B cell (primary cell): ENCODE measurements at regions not wholly inside any gene's neighbourhood (a gene's known extent, or its start where the extent isn't known, plus 50 kb on each side); places are given as distances from the start of the nearest gene placed in this dataset.

ENCODE experiments used
- ATAC-seq: fragments of 200-7000 bp; cut with Tn5 transposase; one replicate; pipeline ENCODE4 v1.10.0; 2021; ENCODE audit warnings: low read depth, mild to moderate bottlenecking, moderate number of reproducible peaks, moderate library complexity
- CTCF ChIA-PET: fragments of 350-600 bp; sonication (Branson Sonifier 250); formaldehyde crosslinking; loops from one replicate; lab custom pipeline; 2021; ENCODE audit warnings: antibody characterized with exemption, inconsistent platforms; lab: Charles Lee
- POLR2A ChIA-PET: fragments of 350-600 bp; sonication (Branson Sonifier 250); formaldehyde crosslinking; loops from one replicate; lab custom pipeline; 2021; ENCODE audit warnings: antibody characterized with exemption; lab: Charles Lee
- DNase-seq: peaks from one replicate; pipeline ENCODE4 v3.0.0; 2013
- H2AFZ ChIP-seq: 2 replicates; pipeline ENCODE4 v1.6.1; 2012; ENCODE audit warnings: mild to moderate bottlenecking, low read depth, low read length; ENCODE audit not compliant: insufficient read depth, poor library complexity, severe bottlenecking
- H3K27ac ChIP-seq, 2 donors: 1 replicate in 1 of 2; 2 replicates in 1 of 2; pipeline ENCODE4 v1.5.1; 2012 to 2013; ENCODE audit warnings: low read length in 2 of 2, mild to moderate bottlenecking in 2 of 2, moderate library complexity in 1 of 2
- H3K27me3 ChIP-seq, 4 experiments: fragments of 200-600 bp in 1 of 4; sonication (generic) in 1 of 4; replicated peaks in 1 of 4; 1 replicate in 2 of 4; 2 replicates in 2 of 4; pipeline versions ENCODE4 v1.6.1 to v1.7.0; 2013 to 2016; ENCODE audit warnings: low read length in 3 of 4, mild to moderate bottlenecking in 2 of 4, mixed read lengths in 1 of 4, moderate library complexity in 1 of 4; ENCODE audit not compliant: insufficient read depth in 4 of 4, control insufficient read depth in 3 of 4; ENCODE audit errors: control extremely low read depth in 1 of 4
- H3K36me3 ChIP-seq, 2 experiments: replicated peaks in 1 of 2; 1 replicate in 1 of 2; 2 replicates in 1 of 2; pipeline versions ENCODE4 v1.6.1 to v1.7.1; 2013; ENCODE audit warnings: low read length in 1 of 2; ENCODE audit not compliant: insufficient read depth in 2 of 2, control insufficient read depth in 1 of 2; ENCODE audit errors: control extremely low read depth in 1 of 2, extremely low read depth in 1 of 2
- H3K4me1 ChIP-seq, 2 donors: fragments of 200-600 bp in 1 of 2; sonication (generic) in 1 of 2; 1 replicate in 1 of 2; 2 replicates in 1 of 2; pipeline versions ENCODE4 v1.5.1 to v1.6.1; 2013 to 2017; ENCODE audit warnings: low read length in 2 of 2; ENCODE audit not compliant: control insufficient read depth in 2 of 2, insufficient read depth in 2 of 2
- H3K4me2 ChIP-seq: replicated peaks from 2 replicates; pipeline ENCODE3; 2012; ENCODE audit warnings: mild to moderate bottlenecking, low read depth, low read length; ENCODE audit not compliant: poor library complexity, severe bottlenecking
- H3K4me3 ChIP-seq, 5 experiments: fragments of 200-600 bp in 1 of 5; sonication (generic) in 1 of 5; 1 replicate in 3 of 5; 2 replicates in 2 of 5; pipeline versions ENCODE4 v1.5.1 to v1.7.0; 2011 to 2016; ENCODE audit warnings: low read length in 4 of 5, mild to moderate bottlenecking in 4 of 5, low read depth in 2 of 5, control low read depth in 1 of 5, moderate library complexity in 1 of 5; ENCODE audit not compliant: insufficient read depth in 1 of 5; ENCODE audit errors: control extremely low read depth in 1 of 5, extremely low read depth in 1 of 5
- H3K79me2 ChIP-seq: fragments of 200-600 bp; sonication (generic); one replicate; pipeline ENCODE4 v1.6.0; 2016; ENCODE audit warnings: low read length; ENCODE audit not compliant: control insufficient read depth, insufficient read depth
- H3K9ac ChIP-seq: fragments of 200-600 bp; sonication (generic); 2 replicates; pipeline ENCODE4 v1.6.1; 2017; ENCODE audit warnings: mild to moderate bottlenecking, low read length, moderate library complexity
- H3K9me3 ChIP-seq, 3 donors: one replicate each; pipeline versions ENCODE4 v1.6.1 to v1.7.1; 2013; ENCODE audit warnings: low read length in 2 of 3; ENCODE audit not compliant: control insufficient read depth in 2 of 3, insufficient read depth in 1 of 3; ENCODE audit errors: control extremely low read depth in 1 of 3
- H4K20me1 ChIP-seq: 2 replicates; pipeline ENCODE4 v1.6.0; 2012; ENCODE audit warnings: mild to moderate bottlenecking, low read length; ENCODE audit not compliant: insufficient read depth, control insufficient read depth, poor library complexity, severe bottlenecking
- H3K27ac Mint-ChIP-seq: one replicate; pipeline ENCODE4 v1.8.0; 2021; ENCODE audit warnings: mixed read lengths
- H3K27me3 Mint-ChIP-seq: one replicate; pipeline ENCODE4 v1.8.0; 2021; ENCODE audit warnings: mixed read lengths
- H3K4me1 Mint-ChIP-seq: one replicate; pipeline ENCODE4 v1.8.0; 2021; ENCODE audit warnings: mixed read lengths
- H3K4me3 Mint-ChIP-seq: one replicate; pipeline ENCODE4 v1.8.0; 2021; ENCODE audit warnings: mixed read lengths
- H3K9me3 Mint-ChIP-seq: one replicate; pipeline ENCODE4 v1.8.0; 2022; ENCODE audit warnings: mixed read lengths; ENCODE audit not compliant: insufficient read depth
- EZH2 ChIP-seq: IDR thresholded peaks from 2 replicates; pipeline ENCODE4 v1.6.1; 2012; ENCODE audit warnings: borderline replicate concordance, low read depth, mild to moderate bottlenecking, moderate library complexity, low read length; ENCODE audit not compliant: insufficient read depth, poor library complexity, severe bottlenecking
- whole genome bisulfite sequencing: methylation state at CpG from one replicate; pipeline ENCODE4 v1.1.5; 2013; ENCODE audit warnings: missing lambda C conversion rate; ENCODE audit not compliant: insufficient coverage; 5-methylcytosine and 5-hydroxymethylcytosine counted together
- intact Hi-C: fragments of 100-400 bp; cut with micrococcal nuclease; formaldehyde crosslinking; loops from one replicate; pipeline ENCODE4 v1.10.0; 2022
- TF ChIP-seq, protein P1 (sequence below): fragments of 200-600 bp; IDR thresholded peaks from one replicate; pipeline ENCODE4 v1.8.0; 2022; ENCODE audit warnings: antibody characterized with exemption, mild to moderate bottlenecking

DNA sequence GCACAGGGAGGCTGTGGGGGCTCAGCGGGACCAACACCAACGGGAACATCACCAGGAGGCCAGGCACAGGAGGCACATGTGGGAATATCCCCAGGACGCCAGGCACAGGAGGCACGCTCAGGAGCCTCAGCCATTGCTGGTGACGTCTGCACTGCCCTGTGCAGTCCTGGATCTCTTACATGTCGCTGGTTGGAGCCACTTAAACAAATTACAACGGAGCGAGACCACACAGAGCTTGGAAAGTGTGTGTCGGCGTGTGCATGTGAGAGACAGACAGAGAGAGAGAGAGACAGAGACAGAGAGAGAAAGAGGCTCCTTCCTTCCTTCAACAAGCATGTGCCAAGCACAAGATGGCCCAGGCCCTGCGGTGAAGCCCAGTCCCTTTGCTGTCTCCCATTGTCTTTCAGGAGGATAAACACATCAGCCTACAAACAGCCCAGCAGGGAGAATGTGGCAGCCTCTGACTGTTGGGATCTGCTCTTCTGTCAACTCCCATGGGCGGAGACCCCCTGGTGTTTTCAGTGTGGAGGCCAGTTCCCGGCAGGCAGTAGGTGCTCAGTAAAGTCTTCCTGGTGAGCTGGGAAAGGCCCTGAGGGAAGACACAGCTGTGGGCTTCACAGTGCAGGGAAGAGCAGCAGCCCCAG lies 112.7 kb upstream of the THBS2 start:
- Mint-ChIP-seq H3K4me3 (no peak overlapping the region), H3K4me1 (no peaks in the 10 kb centered on the region), H3K27me3 (no peaks in the 10 kb centered on the region), H3K9me3 (no peaks in the 10 kb centered on the region), H3K27ac (no peak overlapping the region)
- Histone ChIP-seq H3K27me3 (no peaks in the 10 kb centered on the region), H3K4me3 (no peak overlapping the region), H3K36me3 (no peaks in the 10 kb centered on the region), H2AFZ (no peak overlapping the region), H3K9ac (no peak overlapping the region), H3K4me2 (no peak overlapping the region), H3K79me2 (no peaks in the 10 kb centered on the region), H3K4me1 (no peaks in the 10 kb centered on the region), H3K27ac (no peak overlapping the region), H3K9me3 (peaks cover 0 to 15% (median 0%) of the 10 kb centered on the region in 3 donors), H4K20me1 (no peaks in the 10 kb centered on the region)
- ATAC-seq (no peak), DNase-seq (no peak)
- TF ChIP-seq EZH2: no peak
- TF ChIP-seq, protein P1, sequence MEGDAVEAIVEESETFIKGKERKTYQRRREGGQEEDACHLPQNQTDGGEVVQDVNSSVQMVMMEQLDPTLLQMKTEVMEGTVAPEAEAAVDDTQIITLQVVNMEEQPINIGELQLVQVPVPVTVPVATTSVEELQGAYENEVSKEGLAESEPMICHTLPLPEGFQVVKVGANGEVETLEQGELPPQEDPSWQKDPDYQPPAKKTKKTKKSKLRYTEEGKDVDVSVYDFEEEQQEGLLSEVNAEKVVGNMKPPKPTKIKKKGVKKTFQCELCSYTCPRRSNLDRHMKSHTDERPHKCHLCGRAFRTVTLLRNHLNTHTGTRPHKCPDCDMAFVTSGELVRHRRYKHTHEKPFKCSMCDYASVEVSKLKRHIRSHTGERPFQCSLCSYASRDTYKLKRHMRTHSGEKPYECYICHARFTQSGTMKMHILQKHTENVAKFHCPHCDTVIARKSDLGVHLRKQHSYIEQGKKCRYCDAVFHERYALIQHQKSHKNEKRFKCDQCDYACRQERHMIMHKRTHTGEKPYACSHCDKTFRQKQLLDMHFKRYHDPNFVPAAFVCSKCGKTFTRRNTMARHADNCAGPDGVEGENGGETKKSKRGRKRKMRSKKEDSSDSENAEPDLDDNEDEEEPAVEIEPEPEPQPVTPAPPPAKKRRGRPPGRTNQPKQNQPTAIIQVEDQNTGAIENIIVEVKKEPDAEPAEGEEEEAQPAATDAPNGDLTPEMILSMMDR: no peak
- ChIA-PET CTCF (no interaction called here), POLR2A (no interaction called here)
- intact Hi-C loops: no loop called here
- 93% methylated on average over 12 of the region's 13 CpGs for WGBS

DNA sequence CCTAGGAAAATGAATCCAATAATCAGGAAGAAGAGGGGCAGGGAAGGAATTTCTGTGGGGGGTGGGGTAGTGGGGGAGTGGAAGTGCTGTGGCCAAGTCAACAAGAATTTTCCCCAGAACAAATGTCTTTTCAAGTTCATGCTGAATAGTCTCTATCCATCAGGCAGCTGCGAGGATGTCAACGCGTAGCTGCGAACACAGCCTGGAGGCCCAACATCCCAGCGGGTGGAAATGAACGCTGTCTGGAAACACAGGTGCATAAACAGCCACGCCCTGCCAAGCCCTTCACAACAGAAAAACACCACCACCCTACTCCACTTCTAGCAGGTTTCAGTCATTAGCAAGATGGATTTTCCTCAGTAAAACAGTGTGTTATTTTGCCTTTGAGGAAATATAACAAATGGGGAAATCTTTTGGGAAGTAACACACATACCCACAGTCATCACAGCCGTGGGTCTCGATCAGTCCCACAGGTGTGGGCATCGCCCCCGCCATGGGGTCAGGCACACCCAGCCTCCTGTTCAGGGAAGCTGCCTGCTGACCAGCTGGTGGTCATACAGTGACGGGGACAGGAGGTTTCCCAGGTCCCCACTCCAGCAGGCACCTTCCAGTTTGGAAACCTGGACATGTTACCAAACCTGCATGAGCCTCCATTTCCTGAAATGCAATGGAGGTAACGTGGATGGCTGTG lies 112.1 kb upstream of the THBS2 start:
- WGBS: 94% methylated on average over 11 of the region's 13 CpGs
- Histone ChIP-seq H2AFZ (no peak overlapping the region), H3K27me3 (no peaks in the 10 kb centered on the region), H3K4me2 (no peak overlapping the region), H4K20me1 (no peaks in the 10 kb centered on the region), H3K9ac (no peak overlapping the region), H3K4me1 (no peaks in the 10 kb centered on the region), H3K27ac (no peak overlapping the region), H3K36me3 (no peaks in the 10 kb centered on the region), H3K9me3 (peaks cover 0 to 14% (median 0%) of the 10 kb centered on the region in 3 donors), H3K4me3 (no peak overlapping the region), H3K79me2 (no peaks in the 10 kb centered on the region)
- Mint-ChIP-seq H3K27ac (no peak overlapping the region), H3K4me3 (no peak overlapping the region), H3K9me3 (no peaks in the 10 kb centered on the region), H3K4me1 (no peaks in the 10 kb centered on the region), H3K27me3 (no peaks in the 10 kb centered on the region)
- no peak for TF ChIP-seq EZH2
- TF ChIP-seq, protein P1: no peak
- DNase-seq (no peak), ATAC-seq (no peak)
- ChIA-PET POLR2A (no interaction called here), CTCF (no interaction called here)
- intact Hi-C loops: no loop called here
